ENCODE measurements at regions not wholly inside any gene's neighbourhood (a gene's known extent, or its start where the extent isn't known, plus 50 kb on each side); places are given as distances from the start of the nearest gene placed in this dataset.

DNA sequence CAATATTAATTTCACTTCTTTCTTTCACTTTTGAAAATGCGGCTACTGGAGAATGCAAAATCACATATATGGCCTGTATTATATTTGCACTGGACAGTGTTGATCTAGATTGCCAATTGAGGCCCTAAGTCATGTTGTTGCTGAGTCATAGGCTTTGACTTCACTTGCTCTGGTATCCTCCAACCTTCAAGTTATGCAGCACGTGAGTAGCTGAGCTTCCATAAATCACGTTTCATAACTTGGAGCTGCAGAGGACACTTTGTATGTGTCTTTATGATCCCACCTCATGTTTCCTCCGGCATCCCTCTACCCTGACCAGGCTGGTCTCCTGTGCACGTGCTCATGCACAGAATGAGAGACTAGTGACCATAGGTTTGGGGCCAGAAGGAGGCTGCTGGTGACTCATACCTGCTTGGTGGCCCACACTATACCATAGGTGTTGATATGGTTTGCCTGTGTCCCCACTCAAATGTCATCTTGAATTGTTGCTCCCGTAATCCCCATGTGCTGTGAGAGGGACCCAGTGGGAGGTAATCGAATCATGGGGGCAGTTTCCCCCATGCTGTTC, 103.0 kb upstream of the TSPAN2 start:
- H3K36me3 ChIP-seq (ENCODE audit: control insufficient read depth in 2 of 4, insufficient read depth in 4 of 4, low read length in 3 of 4) = no peaks in the 10 kb centered on the region
- no peak overlapping the region for H3K56ac ChIP-seq (replicated peaks; ENCODE audit: insufficient read length, low read depth, low read length)
- H2AFZ ChIP-seq (ENCODE audit: low read length) = no peak overlapping the region
- no peak overlapping the region for H3K18ac ChIP-seq (ENCODE audit: extremely low read depth, low read length)
- no peak overlapping the region for H4K5ac ChIP-seq (ENCODE audit: insufficient read length, low read depth, low read length)
- H3K23me2 ChIP-seq (ENCODE audit: low read depth, low read length) = no peaks in the 10 kb centered on the region
- no peak overlapping the region for H4K91ac ChIP-seq (replicated peaks; ENCODE audit: insufficient read length, low read length)
- WGBS, 2 experiments (ENCODE audit: extremely low coverage in 1 of 2, insufficient coverage in 1 of 2, insufficient read length in 1 of 2, insufficient replicate concordance in 2 of 2, low coverage in 1 of 2, low lambda C conversion rate in 2 of 2, missing lambda C conversion rate in 1 of 2) = 87% methylated on average over 7 of the region's 7 CpGs; no CpG with 5 or more reads in 1 of the 2 experiments
- no peak overlapping the region for H3K4me3 ChIP-seq (ENCODE audit: extremely low read depth in 1 of 4, insufficient read depth in 2 of 4, low read depth in 3 of 4, low read length in 4 of 4)
- H3K4me1 ChIP-seq (replicated peaks in 1 of 4; ENCODE audit: control insufficient read depth in 3 of 4, insufficient read depth in 4 of 4, low read length in 3 of 4) = no peaks in the 10 kb centered on the region
- POLR2A ChIA-PET (ENCODE audit: partially characterized antibody) = no interaction called here
- H2BK20ac ChIP-seq (ENCODE audit: low read length) = no peak overlapping the region
- FAIRE-seq = no peak
- no peaks in the 10 kb centered on the region for H3K79me1 ChIP-seq (ENCODE audit: low read depth, low read length)
- H2BK12ac ChIP-seq (ENCODE audit: low read depth, low read length) = no peak overlapping the region
- no peak overlapping the region for H3K9ac ChIP-seq (replicated peaks in 1 of 4; ENCODE audit: extremely low read depth in 1 of 4, low read depth in 3 of 4, low read length in 3 of 4)
- no peak overlapping the region for H2BK15ac ChIP-seq (ENCODE audit: low read length)
- no peak overlapping the region for H2AK5ac ChIP-seq (ENCODE audit: low read depth, low read length)
- no peak overlapping the region for H2BK120ac ChIP-seq (replicated peaks; ENCODE audit: low read depth, low read length)
- no peak for DNase-seq (ENCODE audit: low read depth in 1 of 2, low spot score in 2 of 2)
- no peaks in the 10 kb centered on the region for H3K79me2 ChIP-seq (ENCODE audit: control insufficient read depth in 1 of 2, insufficient read depth in 2 of 2, low read length in 2 of 2)
- no peaks in the 10 kb centered on the region for H3K27me3 ChIP-seq (replicated peaks in 1 of 4; ENCODE audit: control insufficient read depth in 3 of 4, extremely low read depth in 1 of 4, insufficient read depth in 3 of 4, low read length in 3 of 4)
- no peak overlapping the region for H3K14ac ChIP-seq (ENCODE audit: insufficient read length)
- H4K20me1 ChIP-seq (replicated peaks in 1 of 2; ENCODE audit: control insufficient read depth in 1 of 2, insufficient read depth in 2 of 2, low read length in 2 of 2) = no peaks in the 10 kb centered on the region
- no peak overlapping the region for H3K4ac ChIP-seq (replicated peaks; ENCODE audit: insufficient read length, low read depth, low read length)
- H2BK5ac ChIP-seq (ENCODE audit: low read depth, low read length) = no peak overlapping the region
- no peaks in the 10 kb centered on the region for H3K9me3 ChIP-seq (ENCODE audit: insufficient read depth in 2 of 2, low read depth in 1 of 2, low read length in 1 of 2)
- H4K8ac ChIP-seq (ENCODE audit: extremely low read depth, insufficient read depth, low read length) = no peak overlapping the region
- CTCF ChIA-PET (ENCODE audit: partially characterized antibody) = interaction anchor here (0.7 to 1.6 kb wide), 3 partner anchors 9 to 153 kb away, joined by 4 to 6 read pairs (median 4); no protein-coding TSS in a partner anchor
- no peak overlapping the region for H3K23ac ChIP-seq (ENCODE audit: insufficient read length)
- H3K27ac ChIP-seq (ENCODE audit: low read depth, low read length) = no peak overlapping the region
- no peak overlapping the region for H3K4me2 ChIP-seq (ENCODE audit: insufficient read depth in 1 of 2, low read depth in 2 of 2, low read length in 2 of 2)
- TF ChIP-seq HDAC6 (IDR thresholded peaks at IDR 0.05; ENCODE audit: low read depth, low read length) (no peak), NRF1 (IDR thresholded peaks at IDR 0.05; ENCODE audit: low read depth, low read length) (no peak), PHF8 (conservative IDR thresholded peaks at IDR 0.05; ENCODE audit: low read depth, low read length) (no peak), HDAC2 (IDR thresholded peaks at IDR 0.05; ENCODE audit: borderline replicate concordance in 1 of 2, low read depth in 2 of 2, low read length in 2 of 2) (no peak), RFX5 (IDR thresholded peaks at IDR 0.05; ENCODE audit: borderline replicate concordance, low read depth, low read length) (no peak), TBP (IDR thresholded peaks at IDR 0.05; ENCODE audit: low read depth, low read length) (no peak), RBBP5 (IDR thresholded peaks at IDR 0.05; ENCODE audit: borderline replicate concordance, low read depth, low read length) (no peak), SIX5 (IDR thresholded peaks at IDR 0.05; ENCODE audit: low read depth, low read length) (no peak), SP2 (IDR thresholded peaks at IDR 0.05; ENCODE audit: low read length) (no peak), EZH2 (IDR thresholded peaks at IDR 0.05; ENCODE audit: low read depth, low read length, severe bottlenecking) (no peak), CHD1 (IDR thresholded peaks at IDR 0.05; ENCODE audit: low read depth, low read length) (no peak)
- TF ChIP-seq, protein P1, sequence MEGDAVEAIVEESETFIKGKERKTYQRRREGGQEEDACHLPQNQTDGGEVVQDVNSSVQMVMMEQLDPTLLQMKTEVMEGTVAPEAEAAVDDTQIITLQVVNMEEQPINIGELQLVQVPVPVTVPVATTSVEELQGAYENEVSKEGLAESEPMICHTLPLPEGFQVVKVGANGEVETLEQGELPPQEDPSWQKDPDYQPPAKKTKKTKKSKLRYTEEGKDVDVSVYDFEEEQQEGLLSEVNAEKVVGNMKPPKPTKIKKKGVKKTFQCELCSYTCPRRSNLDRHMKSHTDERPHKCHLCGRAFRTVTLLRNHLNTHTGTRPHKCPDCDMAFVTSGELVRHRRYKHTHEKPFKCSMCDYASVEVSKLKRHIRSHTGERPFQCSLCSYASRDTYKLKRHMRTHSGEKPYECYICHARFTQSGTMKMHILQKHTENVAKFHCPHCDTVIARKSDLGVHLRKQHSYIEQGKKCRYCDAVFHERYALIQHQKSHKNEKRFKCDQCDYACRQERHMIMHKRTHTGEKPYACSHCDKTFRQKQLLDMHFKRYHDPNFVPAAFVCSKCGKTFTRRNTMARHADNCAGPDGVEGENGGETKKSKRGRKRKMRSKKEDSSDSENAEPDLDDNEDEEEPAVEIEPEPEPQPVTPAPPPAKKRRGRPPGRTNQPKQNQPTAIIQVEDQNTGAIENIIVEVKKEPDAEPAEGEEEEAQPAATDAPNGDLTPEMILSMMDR (IDR thresholded peaks at IDR 0.05; ENCODE audit: control extremely low read depth in 1 of 3, insufficient read depth in 1 of 3, low read depth in 1 of 3, low read length in 3 of 3) = no peak

All from H1 (cell line).